Stimulated activated naive CD8-positive, alpha-beta T cell treated with anti-CD3 and anti-CD28 coated beads, Interleukin-15, amount 100 ng/mL, for 72 hours (primary cell): ENCODE measurements at regions not wholly inside any gene's neighbourhood (a gene's known extent, or its start where the extent isn't known, plus 50 kb on each side); places are given as distances from the start of the nearest gene placed in this dataset.

Experiments used
- ATAC-seq: fragments of 150-1000 bp; cut with Tn5 transposase; 2 replicates; pipeline ENCODE4 v1.10.0; 2021; ENCODE audit warnings: mild to moderate bottlenecking, moderate library complexity
- DNase-seq, 2 donors: peaks; one replicate each; pipeline ENCODE4 v3.0.0; 2021 to 2022
- H3K27ac Mint-ChIP-seq, 2 donors: one replicate each; pipeline ENCODE4 v1.8.0; 2022; ENCODE audit warnings: mild to moderate bottlenecking in 2 of 2, mixed read lengths in 2 of 2, moderate library complexity in 2 of 2
- H3K27me3 Mint-ChIP-seq: one replicate; pipeline ENCODE4 v1.8.0; 2022; ENCODE audit warnings: mixed read lengths
- H3K4me1 Mint-ChIP-seq: one replicate; pipeline ENCODE4 v1.8.0; 2022; ENCODE audit warnings: mild to moderate bottlenecking, mixed read lengths
- H3K4me3 Mint-ChIP-seq, 2 donors: one replicate each; pipeline ENCODE4 v1.8.0; 2022; ENCODE audit warnings: mild to moderate bottlenecking in 2 of 2, mixed read lengths in 2 of 2, moderate library complexity in 1 of 2
- H3K9me3 Mint-ChIP-seq, 2 donors: one replicate each; pipeline ENCODE4 v1.8.0; 2022; ENCODE audit warnings: mixed read lengths in 2 of 2

GRCh38 chr15:27601239-27601960 is 497.7 kb downstream of the OCA2 start:
- ATAC-seq (no peak), DNase-seq (no peak)
- Mint-ChIP-seq H3K4me3 (no peak overlapping the region), H3K9me3 (peaks cover 9 to 36% of the 10 kb centered on the region in 2 donors), H3K27ac (no peak overlapping the region), H3K27me3 (no peaks in the 10 kb centered on the region), H3K4me1 (no peaks in the 10 kb centered on the region)

- no peaks in the 10 kb centered on the region for H3K27me3 Mint-ChIP-seq
- DNase-seq (no peak), ATAC-seq (no peak)
- peaks cover 9 to 40% of the 10 kb centered on the region in 2 donors for H3K9me3 Mint-ChIP-seq
- no peak overlapping the region for H3K4me3 Mint-ChIP-seq
- H3K27ac Mint-ChIP-seq, result no peak overlapping the region
- H3K4me1 Mint-ChIP-seq, result no peaks in the 10 kb centered on the region
Measured at GRCh38 chr15:27599034-27599433, 500.1 kb downstream of the OCA2 start.

GRCh38 chr15:27598251-27599009 is 500.7 kb downstream of the OCA2 start:
- ATAC-seq (no peak), DNase-seq (no peak)
- Mint-ChIP-seq H3K4me1 (no peaks in the 10 kb centered on the region), H3K27me3 (no peaks in the 10 kb centered on the region), H3K9me3 (peaks cover 5 to 35% of the 10 kb centered on the region in 2 donors), H3K27ac (no peak overlapping the region), H3K4me3 (no peak overlapping the region)

GRCh38 chr15:27595211-27595610 is 503.9 kb downstream of the OCA2 start:
- no peak overlapping the region for H3K27ac Mint-ChIP-seq
- no peaks in the 10 kb centered on the region for H3K27me3 Mint-ChIP-seq
- peaks cover 5 to 23% of the 10 kb centered on the region in 2 donors for H3K9me3 Mint-ChIP-seq

GRCh38 chr15:27592036-27592760 is 506.9 kb downstream of the OCA2 start:
- DNase-seq (no peak), ATAC-seq (no peak)
- Mint-ChIP-seq H3K4me3 (no peak overlapping the region), H3K9me3 (peaks cover 6 to 14% of the 10 kb centered on the region in 2 donors), H3K4me1 (no peaks in the 10 kb centered on the region), H3K27ac (no peak overlapping the region), H3K27me3 (no peaks in the 10 kb centered on the region)

More at GRCh38 chr15:27595211-27595610, 503.9 kb downstream of the OCA2 start:
- DNase-seq (no peak), ATAC-seq (no peak)
- Mint-ChIP-seq H3K4me1 (no peaks in the 10 kb centered on the region), H3K4me3 (no peak overlapping the region)
